SK-N-SH (cell line): ENCODE measurements at regions not wholly inside any gene's neighbourhood (a gene's known extent, or its start where the extent isn't known, plus 50 kb on each side); places are given as distances from the start of the nearest gene placed in this dataset.
A peak's percentile ranks its signal among the peaks of the same experiment; 100 is the strongest.

ENCODE experiments used
- CTCF ChIA-PET: fragments of 300-600, 350-600 bp; formaldehyde crosslinking; extraction: SDS; loops from one replicate; lab custom pipeline; 2021; lab: Yijun Ruan, JAX
- POLR2A ChIA-PET: fragments of 350-600 bp; sonication (Branson Sonifier 250); formaldehyde crosslinking; extraction: SDS; loops from one replicate; lab custom pipeline; 2020; ENCODE audit warnings: antibody characterized with exemption, inconsistent platforms; lab: Yijun Ruan, JAX
- DNase-seq: peaks from one replicate; pipeline ENCODE4 v3.0.0; 2012
- H2AFZ ChIP-seq: fragments of 200-600 bp; sonication (generic); 2 replicates; pipeline ENCODE4 v1.8.1; 2016; ENCODE audit warnings: antibody characterized with exemption, mild to moderate bottlenecking, low read depth
- H3F3A ChIP-seq: fragments of 200-600 bp; sonication (generic); replicated peaks from 2 replicates; pipeline ENCODE3; 2016; ENCODE audit warnings: antibody characterized with exemption, mild to moderate bottlenecking; ENCODE audit not compliant: insufficient read depth
- H3K27ac ChIP-seq, 2 experiments: fragments of 200-500 bp in 1 of 2; fragments of 200-600 bp in 1 of 2; sonication (Bioruptor generic) in 1 of 2; sonication (generic), shearing (Covaris generic) in 1 of 2; 2 replicates each; pipeline versions ENCODE4 v1.5.1 to v1.6.1; 2014 to 2016; ENCODE audit warnings: low read depth in 2 of 2, inconsistent platforms in 1 of 2, low read length in 1 of 2, mild to moderate bottlenecking in 1 of 2, mixed read lengths in 1 of 2
- H3K27me3 ChIP-seq: fragments of 200-600 bp; sonication (generic), shearing (Covaris generic); 2 replicates; pipeline ENCODE4 v1.6.1; 2016; ENCODE audit warnings: mixed run types; ENCODE audit not compliant: insufficient read depth
- H3K36me3 ChIP-seq, 2 experiments: fragments of 200-500 bp in 1 of 2; fragments of 200-600 bp in 1 of 2; sonication (Bioruptor generic) in 1 of 2; sonication (generic) in 1 of 2; replicated peaks in 1 of 2; 2 replicates each; pipeline versions ENCODE3 to v1.5.1; 2014 to 2016; ENCODE audit warnings: low read length in 1 of 2, mild to moderate bottlenecking in 1 of 2; ENCODE audit not compliant: insufficient read depth in 2 of 2, control insufficient read depth in 1 of 2
- H3K4me1 ChIP-seq, 2 experiments: fragments of 200-500 bp in 1 of 2; fragments of 200-600 bp in 1 of 2; sonication (Bioruptor generic) in 1 of 2; sonication (generic), shearing (Covaris generic) in 1 of 2; 2 replicates each; pipeline versions ENCODE4 v1.5.1 to v1.6.1; 2014 to 2016; ENCODE audit warnings: low read depth in 1 of 2, low read length in 1 of 2, mixed run types in 1 of 2; ENCODE audit not compliant: insufficient read depth in 2 of 2, control insufficient read depth in 1 of 2
- H3K4me2 ChIP-seq: fragments of 200-600 bp; sonication (generic), shearing (Covaris generic); 2 replicates; pipeline ENCODE4 v1.6.1; 2017; ENCODE audit warnings: mixed run types
- H3K4me3 ChIP-seq, 2 experiments: fragments of 200-500 bp in 1 of 2; fragments of 200-600 bp in 1 of 2; sonication (Bioruptor generic) in 1 of 2; sonication (generic), shearing (Covaris generic) in 1 of 2; 2 replicates each; pipeline versions ENCODE4 v1.5.1 to v1.8.1; 2014 to 2016; ENCODE audit warnings: low read depth in 2 of 2, inconsistent platforms in 1 of 2, low read length in 1 of 2, mild to moderate bottlenecking in 1 of 2, mixed read lengths in 1 of 2, moderate library complexity in 1 of 2
- H3K79me2 ChIP-seq: fragments of 200-600 bp; sonication (generic); 2 replicates; pipeline ENCODE4 v1.8.1; 2017; ENCODE audit warnings: mild to moderate bottlenecking; ENCODE audit not compliant: insufficient read depth
- H3K9ac ChIP-seq: fragments of 200-600 bp; sonication (generic); 2 replicates; pipeline ENCODE4 v1.6.1; 2017; ENCODE audit warnings: mixed run types
- H3K9me2 ChIP-seq: fragments of 200-600 bp; sonication (generic); 2 replicates; pipeline ENCODE4 v1.6.1; 2017; ENCODE audit warnings: mixed run types
- H3K9me3 ChIP-seq: fragments of 200-600 bp; sonication (generic); 2 replicates; pipeline ENCODE4 v1.6.1; 2017; ENCODE audit warnings: mixed run types, mild to moderate bottlenecking, moderate library complexity
- H4K20me1 ChIP-seq: fragments of 200-600 bp; sonication (generic); 2 replicates; pipeline ENCODE4 v1.6.1; 2017; ENCODE audit warnings: mild to moderate bottlenecking, mixed run types; ENCODE audit not compliant: insufficient read depth
- CHD2 ChIP-seq: fragments of 150-350 bp; IDR thresholded peaks from 2 replicates; pipeline ENCODE4 v1.6.1; 2018; ENCODE audit warnings: low read length; ENCODE audit not compliant: partially characterized antibody
- CTCF ChIP-seq: fragments of 200-600 bp; sonication (generic); IDR thresholded peaks from 2 replicates; pipeline ENCODE4 v1.6.1; 2017; ENCODE audit warnings: antibody characterized with exemption, mild to moderate bottlenecking, moderate library complexity
- EP300 ChIP-seq, 2 experiments: IDR thresholded peaks; 2 replicates each; pipeline versions ENCODE4 v1.4.0 to v1.6.1; 2012; ENCODE audit warnings: borderline replicate concordance in 1 of 2, low read depth in 1 of 2, low read length in 1 of 2
- FOSL2 ChIP-seq: IDR thresholded peaks from 2 replicates; pipeline ENCODE4 v1.4.0; 2012; ENCODE audit warnings: low read depth, mild to moderate bottlenecking, moderate library complexity, borderline replicate concordance
- FOXM1 ChIP-seq: IDR thresholded peaks from 2 replicates; pipeline ENCODE4 v1.4.0; 2012; ENCODE audit warnings: low read depth, mild to moderate bottlenecking
- GATA2 ChIP-seq: sonication (generic); formaldehyde crosslinking; IDR thresholded peaks from 2 replicates; pipeline ENCODE4 v1.5.0; 2020; ENCODE audit warnings: mild to moderate bottlenecking, missing genetic modification reagents
- JUND ChIP-seq: IDR thresholded peaks from 2 replicates; pipeline ENCODE4 v1.4.0; 2012
- MAX ChIP-seq: IDR thresholded peaks from 2 replicates; pipeline ENCODE4 v1.4.0; 2012; ENCODE audit warnings: low read depth
- MXI1 ChIP-seq: IDR thresholded peaks from 2 replicates; pipeline ENCODE4 v1.6.1; 2012; ENCODE audit warnings: mild to moderate bottlenecking, low read depth, low read length, improper control_type of control experiment
- NFIC ChIP-seq: IDR thresholded peaks from 2 replicates; pipeline ENCODE4 v1.4.0; 2012; ENCODE audit warnings: borderline replicate concordance
- PBX3 ChIP-seq: IDR thresholded peaks from 2 replicates; pipeline ENCODE4; 2012
- POLR2AphosphoS5 ChIP-seq: IDR thresholded peaks from 2 replicates; pipeline ENCODE4 v1.6.1; 2012; ENCODE audit warnings: low read depth, low read length
- RAD21 ChIP-seq: IDR thresholded peaks from 2 replicates; pipeline ENCODE4 v1.6.1; 2012; ENCODE audit warnings: mild to moderate bottlenecking, low read length
- RXRA ChIP-seq: IDR thresholded peaks from 2 replicates; pipeline ENCODE4 v1.4.0; 2012; ENCODE audit warnings: low read depth, mild to moderate bottlenecking, borderline replicate concordance
- SMC3 ChIP-seq: IDR thresholded peaks from 2 replicates; pipeline ENCODE4 v1.6.1; 2012; ENCODE audit warnings: low read depth, low read length, improper control_type of control experiment
- TCF12 ChIP-seq: IDR thresholded peaks from 2 replicates; pipeline ENCODE4 v1.4.0; 2012
- TEAD4 ChIP-seq: IDR thresholded peaks from 2 replicates; pipeline ENCODE4 v1.4.0; 2012; ENCODE audit warnings: mild to moderate bottlenecking, borderline replicate concordance; ENCODE audit not compliant: insufficient read depth
- USF1 ChIP-seq: IDR thresholded peaks from 2 replicates; pipeline ENCODE4 v1.4.0; 2012; ENCODE audit warnings: low read depth, borderline replicate concordance
- USF2 ChIP-seq: fragments of 150-350 bp; IDR thresholded peaks from 2 replicates; pipeline ENCODE4 v1.6.1; 2017; ENCODE audit warnings: antibody characterized with exemption, low read length, low read depth, borderline replicate concordance
- YY1 ChIP-seq: IDR thresholded peaks from 2 replicates; pipeline ENCODE4 v1.4.0; 2012; ENCODE audit warnings: low read depth, mild to moderate bottlenecking
- ZBTB33 ChIP-seq: IDR thresholded peaks from 2 replicates; pipeline ENCODE4 v1.4.0; 2012; ENCODE audit warnings: low read depth, borderline replicate concordance
- WGBS: methylation state at CpG from one replicate; pipeline ENCODE4 v1.1.6; 2017; ENCODE audit warnings: low lambda C conversion rate; 5-methylcytosine and 5-hydroxymethylcytosine counted together

GRCh38 chr7:157077986-157078644 lies 60.6 kb upstream of the UBE3C start:
- H3K27ac ChIP-seq: no peak overlapping the region
- ChIA-PET CTCF (interaction anchor here (0.9 to 1.3 kb wide), 3 partner anchors 14 to 109 kb away, joined by 3 to 4 read pairs (median 3); no protein-coding TSS in a partner anchor), POLR2A (no interaction called here)
- no peaks in the 10 kb centered on the region for H3F3A ChIP-seq
- no peaks in the 10 kb centered on the region for H3K79me2 ChIP-seq
- no peaks in the 10 kb centered on the region for H3K9me3 ChIP-seq
- no peak overlapping the region for H3K9ac ChIP-seq
- peaks cover 67% of the 10 kb centered on the region for H3K27me3 ChIP-seq
- H4K20me1 ChIP-seq: no peaks in the 10 kb centered on the region
- peak; percentile 55 for DNase-seq
- H3K4me1 ChIP-seq: no peaks in the 10 kb centered on the region; a peak in 1 of 4 replicates
- peak overlapping the region in 1 of 2 experiments; percentile 21; a peak in 2 of 4 replicates for H3K4me3 ChIP-seq
- H3K9me2 ChIP-seq: no peaks in the 10 kb centered on the region
- H3K36me3 ChIP-seq: no peaks in the 10 kb centered on the region
- TF ChIP-seq MAX: no peak
- TF ChIP-seq RAD21: no peak
- TF ChIP-seq FOXM1: no peak
- TF ChIP-seq ZBTB33: no peak
- no peak for TF ChIP-seq USF2
- no peak for TF ChIP-seq TEAD4
- no peak for TF ChIP-seq NFIC
- no peak for TF ChIP-seq SMC3
- no peak for TF ChIP-seq JUND
- peak overlapping the region; percentile 48; the same call in 1 of the 2 replicates for H2AFZ ChIP-seq
- H3K4me2 ChIP-seq: peak overlapping the region; percentile 57
- 13% methylated on average over 42 of the region's 44 CpGs for WGBS

- CTCF ChIA-PET: interaction anchor here (0.9 to 1.3 kb wide), 2 partner anchors 15 to 38 kb away, joined by 4 read pairs; no protein-coding TSS in a partner anchor
- no peak for TF ChIP-seq PBX3
- no peak for TF ChIP-seq RXRA
- no peak for TF ChIP-seq FOSL2
- TF ChIP-seq TCF12: no peak
- no peak for TF ChIP-seq USF1
- no peak for TF ChIP-seq GATA2
- no peak for TF ChIP-seq CHD2
- no peak for TF ChIP-seq EP300 (IDR thresholded peaks at IDR 0.05; ENCODE audit: borderline replicate concordance in 1 of 2, low read depth in 1 of 2, low read length in 1 of 2)
- TF ChIP-seq MAX: no peak
- no peak for TF ChIP-seq NFIC
- no peak for TF ChIP-seq POLR2AphosphoS5
- TF ChIP-seq FOXM1: no peak
- no peak for TF ChIP-seq MXI1
- no peak for TF ChIP-seq TEAD4
- TF ChIP-seq CTCF: no peak
- no peak for TF ChIP-seq YY1
Measured at GRCh38 chr7:157079116-157079515, 59.6 kb upstream of the UBE3C start.

More at GRCh38 chr7:157079116-157079515, 59.6 kb upstream of the UBE3C start:
- 39% methylated on average over 7 of the region's 7 CpGs for WGBS
- no peaks in the 10 kb centered on the region for H3K9me2 ChIP-seq
- H3K9ac ChIP-seq: no peak overlapping the region
- H3K4me3 ChIP-seq: no peak overlapping the region
- H3K9me3 ChIP-seq: no peaks in the 10 kb centered on the region
- no peaks in the 10 kb centered on the region for H4K20me1 ChIP-seq
- H3K79me2 ChIP-seq: no peaks in the 10 kb centered on the region
- no peaks in the 10 kb centered on the region for H3F3A ChIP-seq
- DNase-seq: no peak
- H3K27ac ChIP-seq: no peak overlapping the region
- H2AFZ ChIP-seq: no peak overlapping the region
- POLR2A ChIA-PET: no interaction called here
- H3K4me1 ChIP-seq: no peaks in the 10 kb centered on the region; a peak in 1 of 4 replicates
- peaks cover 57% of the 10 kb centered on the region for H3K27me3 ChIP-seq
- no peaks in the 10 kb centered on the region for H3K36me3 ChIP-seq
- no peak overlapping the region for H3K4me2 ChIP-seq
